ENCODE measurements at regions not wholly inside any gene's neighbourhood (a gene's known extent, or its start where the extent isn't known, plus 50 kb on each side); places are given as distances from the start of the nearest gene placed in this dataset.
"Not testable (repeated sequence)": the region's sequence is repeated elsewhere in the genome, so short reads cannot be mapped to it uniquely, and the experiment has no call there.

- DNase-seq, result no peak
Measured at GRCh38 chr2:242032780-242033656, 163.5 kb downstream of the RTP5 start.

DNA sequence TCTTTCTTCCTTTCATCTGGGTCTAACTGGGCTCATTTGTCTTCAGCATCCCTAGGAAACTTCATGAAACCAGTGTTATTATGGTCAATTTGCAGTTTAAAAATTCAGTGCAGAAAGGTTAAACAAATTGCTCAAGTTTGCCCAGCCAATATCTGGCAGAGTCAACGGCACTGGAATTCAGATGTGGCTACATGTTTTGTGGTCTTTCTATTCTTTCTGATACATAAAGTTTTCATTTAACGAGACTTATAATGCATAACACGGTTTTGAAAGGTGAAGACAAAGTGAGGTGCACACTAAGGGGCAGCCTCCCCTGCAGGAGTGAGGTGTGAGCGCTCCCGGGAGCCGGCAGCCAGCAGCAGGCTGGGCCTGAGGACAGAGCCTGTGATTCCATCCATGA lies 164.6 kb downstream of the RTP5 start:
- no peak for DNase-seq

DNA sequence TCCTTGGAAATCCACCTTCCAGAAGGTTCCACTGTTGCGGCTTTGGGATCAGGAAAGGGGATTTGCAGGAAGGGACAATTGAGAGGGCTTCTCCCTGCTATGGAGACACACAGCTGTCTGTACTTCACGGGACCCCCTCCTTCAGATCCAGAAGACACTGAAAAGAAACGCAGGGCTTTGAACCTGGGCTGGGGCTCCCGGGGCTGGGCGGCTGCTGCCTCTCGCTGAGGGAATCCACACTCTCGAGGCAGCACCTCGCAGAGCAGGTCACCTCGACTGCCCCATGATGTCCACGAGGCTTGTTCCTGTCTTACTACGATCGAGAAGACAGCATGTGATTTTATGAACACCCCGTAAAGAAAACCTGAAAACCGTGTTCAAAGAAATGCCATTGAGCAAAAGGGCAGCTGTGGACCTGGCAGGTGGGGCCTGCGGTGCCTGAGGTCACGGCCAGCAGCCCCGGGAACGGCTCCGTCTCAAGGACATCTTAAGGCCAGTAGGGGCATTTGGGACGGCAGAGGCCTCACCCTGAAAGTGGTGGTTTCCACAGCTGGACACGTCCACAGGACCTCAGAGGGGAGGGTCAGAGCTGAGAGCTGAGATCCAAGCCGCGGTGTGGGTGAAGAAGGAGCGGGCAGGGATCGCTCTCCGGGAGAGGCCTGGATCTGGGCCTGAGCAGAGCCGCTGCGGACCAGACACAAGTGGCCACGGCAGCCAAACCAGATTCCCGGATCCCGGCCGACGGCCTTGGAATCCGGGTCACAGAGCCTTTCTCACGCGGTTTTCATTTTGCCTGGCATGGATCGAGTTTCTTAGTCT lies 165.7 kb downstream of the RTP5 start:
- DNase-seq, result no peak

- DNase-seq, result no peak
Measured at GRCh38 chr2:242035858-242036652, 166.5 kb downstream of the RTP5 start.

DNA sequence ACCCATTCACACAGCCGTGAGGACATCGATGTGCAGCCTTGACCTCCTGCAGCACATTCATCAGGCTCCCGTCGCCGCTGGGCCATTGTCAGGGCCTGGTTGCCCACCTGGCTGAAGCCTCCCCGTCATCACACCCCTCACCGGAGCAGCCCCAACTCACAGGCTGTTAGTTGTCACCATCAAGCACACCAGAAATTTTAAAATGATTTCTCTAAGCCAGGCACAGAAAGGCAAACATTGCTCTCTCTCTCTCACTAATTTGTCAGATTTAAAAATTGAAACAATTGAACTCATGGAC lies 167.1 kb downstream of the RTP5 start:
- DNase-seq, result no peak

DNA sequence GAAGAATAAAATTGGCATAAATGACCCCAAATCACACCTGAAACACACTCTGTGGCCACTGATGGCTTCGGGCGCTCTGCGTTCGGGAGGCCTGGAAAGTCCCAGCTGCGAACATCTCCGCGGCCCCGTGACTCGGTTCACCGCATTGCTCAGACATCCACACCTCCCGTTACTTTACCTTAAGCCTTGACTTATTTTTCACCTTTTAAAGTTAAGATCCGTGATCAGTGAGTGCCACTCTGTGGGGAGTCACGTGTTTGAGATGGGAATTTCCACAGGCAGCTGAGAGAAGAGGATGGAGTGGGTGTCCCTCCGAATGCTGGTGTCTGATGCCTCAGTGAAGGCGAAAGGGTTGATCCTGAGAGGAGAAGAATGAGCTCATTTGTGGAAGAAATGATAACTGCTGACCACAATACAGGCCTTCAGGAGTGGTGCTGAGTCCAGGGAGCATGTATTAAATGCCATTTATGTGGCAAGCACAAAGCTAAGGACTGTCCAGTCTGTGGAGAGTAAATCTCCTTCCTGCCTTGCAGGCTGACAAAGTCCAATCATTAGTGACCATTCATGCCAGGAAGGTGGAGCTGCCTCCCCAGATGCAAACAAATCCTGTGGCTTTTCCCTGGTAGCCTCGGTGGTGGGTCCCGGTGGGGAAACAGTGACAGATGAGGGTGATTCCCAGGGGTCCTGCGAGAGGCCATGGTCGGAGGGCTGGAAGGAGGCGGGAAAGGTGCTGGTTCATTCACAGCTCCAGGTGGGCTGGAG lies 168.8 kb downstream of the RTP5 start:
- DNase-seq, result no peak

DNA sequence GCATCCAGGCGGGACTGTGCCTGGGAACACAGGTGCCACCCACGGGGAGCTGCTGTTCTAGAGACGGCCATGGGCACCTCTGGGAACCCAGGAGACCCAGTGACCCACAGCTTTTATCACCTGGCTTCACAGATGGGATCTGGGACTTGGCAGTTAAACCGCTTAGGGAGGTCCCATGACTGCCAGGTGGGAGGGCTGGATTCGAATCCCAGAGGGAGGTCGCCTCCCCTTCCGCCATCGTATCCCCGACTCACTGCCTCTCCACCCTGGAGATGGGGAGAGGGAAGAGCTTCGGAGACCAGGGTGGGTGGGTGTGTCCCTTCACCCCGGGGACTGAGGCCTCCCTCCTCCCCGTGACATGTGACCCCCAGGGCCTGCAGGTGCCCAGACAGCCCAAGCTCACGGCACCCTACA lies 169.4 kb downstream of the RTP5 start:
- no peak for DNase-seq

- DNase-seq, result no peak
Measured at GRCh38 chr2:242040303-242040655, 170.8 kb downstream of the RTP5 start.

GRCh38 chr2:242040681-242041080 lies 171.2 kb downstream of the RTP5 start:
- DNase-seq, result no peak

DNA sequence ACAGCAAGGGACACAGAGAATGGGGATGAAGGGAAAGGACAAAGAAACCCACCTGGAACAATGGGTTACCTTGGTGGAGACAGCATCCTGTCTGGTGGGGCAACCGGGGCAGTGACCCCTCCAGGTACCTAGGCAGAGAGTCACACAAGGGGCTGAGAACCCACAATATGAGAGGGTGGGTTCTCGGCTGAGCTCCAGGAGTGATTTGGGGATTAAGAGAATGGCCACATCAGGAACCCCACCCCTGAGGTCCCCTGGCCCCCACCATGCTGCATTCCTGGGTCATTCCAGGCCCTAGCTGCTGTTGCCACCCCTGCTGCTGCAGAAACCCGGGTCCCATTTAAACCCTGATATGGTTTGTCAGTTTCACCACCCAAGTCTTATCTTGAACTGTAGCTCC lies 172.3 kb downstream of the RTP5 start:
- no peak for DNase-seq

- DNase-seq, result no peak
Measured at GRCh38 chr2:242043538-242044312, 174.2 kb downstream of the RTP5 start.

- no peak for DNase-seq
Measured at GRCh38 chr2:242044313-242044590, 174.7 kb downstream of the RTP5 start.

DNA sequence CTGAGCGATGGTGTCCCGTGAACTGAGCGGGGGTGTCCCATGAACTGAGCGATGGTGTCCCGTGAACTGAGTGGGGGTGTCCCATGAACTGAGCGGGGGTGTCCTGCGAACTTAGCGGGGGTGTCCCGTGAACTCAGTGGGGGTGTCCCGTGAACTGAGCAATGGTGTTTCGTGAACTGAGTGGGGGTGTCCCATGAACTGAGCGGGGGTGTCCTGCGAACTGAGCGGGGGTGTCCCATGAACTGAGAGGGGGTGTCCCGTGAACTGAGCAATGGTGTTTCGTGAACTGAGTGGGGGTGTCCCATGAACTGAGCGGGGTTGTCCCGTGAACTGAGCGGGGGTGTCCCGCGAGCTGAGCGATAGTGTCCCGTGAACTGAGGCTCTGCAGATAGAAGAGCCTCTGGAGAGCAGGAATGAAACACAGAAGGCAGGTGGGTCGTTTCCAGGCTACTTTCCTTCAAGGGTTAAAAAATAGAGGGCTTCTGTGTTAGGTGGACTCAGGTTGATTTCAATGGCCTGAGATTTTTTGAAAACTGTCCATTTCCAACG lies 176.1 kb downstream of the RTP5 start:
- DNase-seq, result not testable (repeated sequence)

DNA sequence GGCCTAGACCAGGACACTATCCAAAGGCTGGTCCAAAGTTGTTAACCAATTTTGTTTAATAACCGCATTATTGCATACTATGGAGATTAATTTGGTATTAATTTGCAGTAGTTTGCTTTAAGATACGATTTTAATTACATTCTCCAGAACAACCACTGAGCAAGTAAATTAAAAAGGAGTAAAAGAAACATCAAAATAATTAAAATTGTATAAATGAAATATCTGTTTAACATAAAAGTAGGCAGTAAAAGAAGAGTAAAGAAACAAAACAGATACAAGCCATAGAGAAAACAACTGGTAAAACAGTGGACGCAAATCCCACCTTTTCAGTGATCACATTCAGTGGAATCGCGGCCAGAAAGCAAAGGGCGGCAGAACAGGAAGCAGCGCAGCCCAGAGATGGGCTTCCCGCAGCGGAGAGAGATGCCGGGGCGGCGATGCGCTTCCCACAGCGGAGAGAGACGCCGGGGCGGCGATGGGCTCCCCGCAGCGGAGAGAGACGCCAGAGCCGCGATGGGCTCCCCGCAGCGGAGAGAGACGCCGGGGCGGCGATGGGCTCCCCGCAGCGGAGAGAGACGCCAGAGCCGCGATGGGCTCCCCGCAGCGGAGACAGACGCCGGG lies 176.8 kb downstream of the RTP5 start:
- no peak for DNase-seq

- no peak for DNase-seq
Measured at GRCh38 chr2:242047963-242048362, 178.4 kb downstream of the RTP5 start.

DNA sequence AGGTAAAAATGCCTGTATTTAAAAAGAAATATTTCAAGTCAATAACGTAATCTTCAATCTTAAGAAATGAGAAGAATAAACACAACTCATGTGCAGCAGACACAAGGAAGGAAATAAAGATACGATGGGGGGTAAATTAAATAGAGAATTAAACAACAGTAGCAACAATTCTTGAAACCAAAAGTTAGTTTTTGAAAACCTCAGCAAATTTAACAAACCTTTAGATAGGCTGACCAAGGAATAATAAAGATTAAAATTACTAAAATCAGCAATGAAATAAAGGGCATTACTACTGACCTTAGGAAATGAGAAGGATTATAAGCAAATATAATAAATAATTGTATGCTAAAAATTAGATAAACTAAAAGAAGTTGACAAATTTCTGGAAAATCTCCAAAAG lies 178.9 kb downstream of the RTP5 start:
- DNase-seq, result no peak

DNA sequence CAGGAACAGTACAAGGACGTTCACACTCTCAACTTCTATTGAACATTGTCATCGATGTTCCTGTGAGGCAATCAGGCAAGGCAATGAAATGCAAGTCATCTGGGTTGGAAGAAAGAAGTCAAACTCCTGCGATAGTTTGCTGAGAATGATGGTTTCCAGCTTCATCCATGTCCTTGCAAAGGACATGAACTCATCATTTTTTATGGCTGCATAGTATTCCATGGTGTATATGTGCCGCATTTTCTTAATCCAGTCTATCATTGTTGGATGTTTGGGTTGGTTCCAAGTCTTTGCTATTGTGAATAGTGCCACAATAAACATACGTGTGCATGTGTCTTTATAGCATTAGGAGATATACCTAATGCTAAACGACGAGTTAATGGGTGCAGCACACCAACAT lies 180.0 kb downstream of the RTP5 start:
- not testable (repeated sequence) for DNase-seq

- DNase-seq, result no peak
Measured at GRCh38 chr2:242051463-242051862, 181.9 kb downstream of the RTP5 start.

GRCh38 chr2:242052421-242052820 lies 182.9 kb downstream of the RTP5 start:
- DNase-seq, result no peak

GRCh38 chr2:242053921-242054320 lies 184.4 kb downstream of the RTP5 start:
- no peak for DNase-seq

DNA sequence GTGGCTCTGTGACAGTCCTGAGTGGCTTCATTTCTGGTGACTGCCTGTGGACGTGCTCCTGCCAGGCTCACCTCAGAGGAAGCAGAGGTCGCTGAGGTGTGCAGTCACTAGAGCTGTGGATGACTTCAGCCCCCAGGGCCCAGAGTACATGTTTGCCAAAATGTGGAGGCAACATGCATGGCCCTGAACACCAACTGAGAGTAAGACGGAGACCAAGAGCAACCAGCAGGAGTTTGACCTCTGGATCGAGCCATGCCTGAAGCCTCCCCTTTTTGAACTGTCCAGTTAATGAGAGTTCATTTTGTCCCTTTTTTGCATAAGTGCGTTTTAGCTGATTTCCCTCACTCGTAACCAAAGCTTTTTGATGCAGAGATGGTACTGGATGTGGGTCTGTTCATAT lies 184.9 kb downstream of the RTP5 start:
- DNase-seq, result no peak

Data from T-helper 1 cell (primary cell).